ENCODE measurements at regions not wholly inside any gene's neighbourhood (a gene's known extent, or its start where the extent isn't known, plus 50 kb on each side); places are given as distances from the start of the nearest gene placed in this dataset.

GRCh38 chr13:64420181-64420580, 2810.0 kb downstream of the PCDH9 start:
- DNase-seq (ENCODE audit: low read depth) (no peak), FAIRE-seq (no peak)
- Histone ChIP-seq H3K4me3 (ENCODE audit: insufficient read depth, low read depth, low read length) (no peak overlapping the region), H3K27ac (ENCODE audit: low read depth, low read length) (no peak overlapping the region), H3K4me1 (ENCODE audit: insufficient read depth, low read length) (no peaks in the 10 kb centered on the region), H3K27me3 (ENCODE audit: insufficient read depth, low read length) (no peaks in the 10 kb centered on the region), H3K4me2 (ENCODE audit: low read length) (no peak overlapping the region), H2AFZ (ENCODE audit: low read depth, low read length) (no peak overlapping the region), H3K36me3 (ENCODE audit: insufficient read depth, low read length) (no peaks in the 10 kb centered on the region), H4K20me1 (ENCODE audit: insufficient read depth, low read length) (no peaks in the 10 kb centered on the region), H3K9ac (ENCODE audit: low read length) (no peak overlapping the region), H3K9me3 (ENCODE audit: insufficient read depth, low read depth, low read length) (no peaks in the 10 kb centered on the region), H3K79me2 (ENCODE audit: insufficient read depth, low read length) (no peaks in the 10 kb centered on the region)
- Mint-ChIP-seq H3K4me1 (ENCODE audit: low read depth, unreplicated experiment) (no peaks in the 10 kb centered on the region), H3K9me3 (ENCODE audit: unreplicated experiment) (no peaks in the 10 kb centered on the region), H3K4me3 (ENCODE audit: unreplicated experiment) (no peak overlapping the region), H3K36me3 (ENCODE audit: low read depth, unreplicated experiment) (no peaks in the 10 kb centered on the region), H3K27ac (ENCODE audit: unreplicated experiment) (no peak overlapping the region), H3K27me3 (ENCODE audit: low read depth, unreplicated experiment) (no peaks in the 10 kb centered on the region)
- TF ChIP-seq CTCF (IDR thresholded peaks at IDR 0.05; ENCODE audit: insufficient read depth, low read depth, low read length) (no peak), EZH2 (IDR thresholded peaks at IDR 0.05; ENCODE audit: insufficient read depth, low read length) (no peak)

- Histone ChIP-seq H3K79me2 (ENCODE audit: insufficient read depth, low read length) (no peaks in the 10 kb centered on the region), H3K9me3 (ENCODE audit: insufficient read depth, low read depth, low read length) (no peaks in the 10 kb centered on the region), H3K27me3 (ENCODE audit: insufficient read depth, low read length) (no peaks in the 10 kb centered on the region), H2AFZ (ENCODE audit: low read depth, low read length) (no peak overlapping the region), H4K20me1 (ENCODE audit: insufficient read depth, low read length) (no peaks in the 10 kb centered on the region), H3K9ac (ENCODE audit: low read length) (no peak overlapping the region), H3K4me3 (ENCODE audit: insufficient read depth, low read depth, low read length) (no peak overlapping the region), H3K27ac (ENCODE audit: low read depth, low read length) (no peak overlapping the region), H3K36me3 (ENCODE audit: insufficient read depth, low read length) (no peaks in the 10 kb centered on the region), H3K4me1 (ENCODE audit: insufficient read depth, low read length) (no peaks in the 10 kb centered on the region), H3K4me2 (ENCODE audit: low read length) (no peak overlapping the region)
- no peak for DNase-seq (ENCODE audit: low read depth)
- no peak for TF ChIP-seq CTCF (IDR thresholded peaks at IDR 0.05; ENCODE audit: insufficient read depth, low read depth, low read length)
- no peak for TF ChIP-seq EZH2 (IDR thresholded peaks at IDR 0.05; ENCODE audit: insufficient read depth, low read length)
- Mint-ChIP-seq H3K27ac (ENCODE audit: unreplicated experiment) (no peak overlapping the region), H3K4me1 (ENCODE audit: low read depth, unreplicated experiment) (no peaks in the 10 kb centered on the region), H3K4me3 (ENCODE audit: unreplicated experiment) (no peak overlapping the region), H3K9me3 (ENCODE audit: unreplicated experiment) (no peaks in the 10 kb centered on the region), H3K36me3 (ENCODE audit: low read depth, unreplicated experiment) (no peaks in the 10 kb centered on the region), H3K27me3 (ENCODE audit: low read depth, unreplicated experiment) (no peaks in the 10 kb centered on the region)
- no peak for FAIRE-seq
These were observed 2812.6 kb downstream of the PCDH9 start for GRCh38 chr13:64417581-64417980.

GRCh38 chr13:64414381-64414780, 2815.8 kb downstream of the PCDH9 start:
- Histone ChIP-seq H3K9me3 (ENCODE audit: insufficient read depth, low read depth, low read length) (no peaks in the 10 kb centered on the region), H3K4me2 (ENCODE audit: low read length) (no peak overlapping the region), H3K27me3 (ENCODE audit: insufficient read depth, low read length) (no peaks in the 10 kb centered on the region), H3K9ac (ENCODE audit: low read length) (no peak overlapping the region), H2AFZ (ENCODE audit: low read depth, low read length) (no peak overlapping the region), H3K4me1 (ENCODE audit: insufficient read depth, low read length) (no peaks in the 10 kb centered on the region), H3K4me3 (ENCODE audit: insufficient read depth, low read depth, low read length) (no peak overlapping the region), H3K79me2 (ENCODE audit: insufficient read depth, low read length) (no peaks in the 10 kb centered on the region), H3K27ac (ENCODE audit: low read depth, low read length) (no peak overlapping the region), H3K36me3 (ENCODE audit: insufficient read depth, low read length) (no peaks in the 10 kb centered on the region), H4K20me1 (ENCODE audit: insufficient read depth, low read length) (no peaks in the 10 kb centered on the region)
- Mint-ChIP-seq H3K27ac (ENCODE audit: unreplicated experiment) (no peak overlapping the region), H3K9me3 (ENCODE audit: unreplicated experiment) (no peaks in the 10 kb centered on the region), H3K4me1 (ENCODE audit: low read depth, unreplicated experiment) (no peaks in the 10 kb centered on the region), H3K36me3 (ENCODE audit: low read depth, unreplicated experiment) (no peaks in the 10 kb centered on the region), H3K27me3 (ENCODE audit: low read depth, unreplicated experiment) (no peaks in the 10 kb centered on the region), H3K4me3 (ENCODE audit: unreplicated experiment) (no peak overlapping the region)
- TF ChIP-seq CTCF (IDR thresholded peaks at IDR 0.05; ENCODE audit: insufficient read depth, low read depth, low read length) (no peak), EZH2 (IDR thresholded peaks at IDR 0.05; ENCODE audit: insufficient read depth, low read length) (no peak)
- DNase-seq (ENCODE audit: low read depth), result no peak
- FAIRE-seq, result no peak

All from astrocyte (in vitro differentiated cells and primary cell).